ENCODE measurements at regions not wholly inside any gene's neighbourhood (a gene's known extent, or its start where the extent isn't known, plus 50 kb on each side); places are given as distances from the start of the nearest gene placed in this dataset.

- Mint-ChIP-seq H3K27me3 (no peaks in the 10 kb centered on the region), H3K27ac (ENCODE audit: low read depth) (no peak overlapping the region), H3K4me1 (no peaks in the 10 kb centered on the region), H3K4me3 (no peak overlapping the region), H3K9me3 (peaks cover 1% of the 10 kb centered on the region), H3K36me3 (ENCODE audit: insufficient read depth) (no peaks in the 10 kb centered on the region)
- ATAC-seq (replicated peaks; ENCODE audit: extremely low read depth, poor library complexity, severe bottlenecking) = no peak
- no peak for DNase-seq (ENCODE audit: low spot score in 2 of 2)
These were observed 652.6 kb downstream of the BCL11A start for GRCh38 chr2:59900728-59901452.

GRCh38 chr2:59899692-59900091 is 653.8 kb downstream of the BCL11A start:
- ATAC-seq (replicated peaks; ENCODE audit: extremely low read depth, poor library complexity, severe bottlenecking) = no peak
- no peaks in the 10 kb centered on the region for H3K27me3 Mint-ChIP-seq
- no peak overlapping the region for H3K4me3 Mint-ChIP-seq
- no peak for DNase-seq (ENCODE audit: low spot score in 2 of 2)
- H3K4me1 Mint-ChIP-seq = no peaks in the 10 kb centered on the region
- no peak overlapping the region for H3K27ac Mint-ChIP-seq (ENCODE audit: low read depth)
- no peaks in the 10 kb centered on the region for H3K36me3 Mint-ChIP-seq (ENCODE audit: insufficient read depth)
- peaks cover 7% of the 10 kb centered on the region for H3K9me3 Mint-ChIP-seq

GRCh38 chr2:59896499-59897245 is 656.8 kb downstream of the BCL11A start:
- Mint-ChIP-seq H3K4me3 (no peak overlapping the region), H3K9me3 (peaks cover 7% of the 10 kb centered on the region), H3K27me3 (no peaks in the 10 kb centered on the region), H3K4me1 (no peaks in the 10 kb centered on the region), H3K36me3 (ENCODE audit: insufficient read depth) (no peaks in the 10 kb centered on the region), H3K27ac (ENCODE audit: low read depth) (no peak overlapping the region)
- ATAC-seq (replicated peaks; ENCODE audit: extremely low read depth, poor library complexity, severe bottlenecking) (no peak), DNase-seq (ENCODE audit: low spot score in 2 of 2) (no peak)

GRCh38 chr2:59893612-59894011 is 659.8 kb downstream of the BCL11A start:
- Mint-ChIP-seq H3K27me3 (no peaks in the 10 kb centered on the region), H3K27ac (ENCODE audit: low read depth) (no peak overlapping the region), H3K9me3 (peaks cover 7% of the 10 kb centered on the region), H3K4me3 (no peak overlapping the region), H3K4me1 (no peaks in the 10 kb centered on the region), H3K36me3 (ENCODE audit: insufficient read depth) (no peaks in the 10 kb centered on the region)
- ATAC-seq (replicated peaks; ENCODE audit: extremely low read depth, poor library complexity, severe bottlenecking) (no peak), DNase-seq (ENCODE audit: low spot score in 2 of 2) (no peak)

GRCh38 chr2:59892398-59892797 is 661.1 kb downstream of the BCL11A start:
- no peak for ATAC-seq (replicated peaks; ENCODE audit: extremely low read depth, poor library complexity, severe bottlenecking)
- Mint-ChIP-seq H3K9me3 (peaks cover 7% of the 10 kb centered on the region), H3K4me3 (no peak overlapping the region), H3K36me3 (ENCODE audit: insufficient read depth) (peaks cover 1% of the 10 kb centered on the region), H3K27ac (ENCODE audit: low read depth) (no peak overlapping the region), H3K27me3 (no peaks in the 10 kb centered on the region), H3K4me1 (peaks cover 10% of the 10 kb centered on the region)
- DNase-seq (ENCODE audit: low spot score in 2 of 2) = no peak

GRCh38 chr2:59889305-59889704 is 664.1 kb downstream of the BCL11A start:
- peaks cover 13% of the 10 kb centered on the region for H3K4me1 Mint-ChIP-seq
- H3K27ac Mint-ChIP-seq (ENCODE audit: low read depth) = no peak overlapping the region
- H3K27me3 Mint-ChIP-seq = no peaks in the 10 kb centered on the region
- no peaks in the 10 kb centered on the region for H3K9me3 Mint-ChIP-seq
- no peak for ATAC-seq (replicated peaks; ENCODE audit: extremely low read depth, poor library complexity, severe bottlenecking)
- no peak overlapping the region for H3K4me3 Mint-ChIP-seq
- H3K36me3 Mint-ChIP-seq (ENCODE audit: insufficient read depth) = peaks cover 1% of the 10 kb centered on the region
- DNase-seq (ENCODE audit: low spot score in 2 of 2) = no peak

- ATAC-seq (replicated peaks; ENCODE audit: extremely low read depth, poor library complexity, severe bottlenecking) (no peak), DNase-seq (ENCODE audit: low spot score in 2 of 2) (no peak)
- no peak overlapping the region for H3K27ac Mint-ChIP-seq (ENCODE audit: low read depth)
- H3K4me3 Mint-ChIP-seq = no peak overlapping the region
- H3K27me3 Mint-ChIP-seq = no peaks in the 10 kb centered on the region
- no peaks in the 10 kb centered on the region for H3K9me3 Mint-ChIP-seq
- peaks cover 13% of the 10 kb centered on the region for H3K4me1 Mint-ChIP-seq
- peaks cover 1% of the 10 kb centered on the region for H3K36me3 Mint-ChIP-seq (ENCODE audit: insufficient read depth)
These were observed 664.7 kb downstream of the BCL11A start for GRCh38 chr2:59888706-59889105.

- Mint-ChIP-seq H3K9me3 (no peaks in the 10 kb centered on the region), H3K36me3 (ENCODE audit: insufficient read depth) (peaks cover 1% of the 10 kb centered on the region), H3K4me1 (peaks cover 13% of the 10 kb centered on the region), H3K27me3 (no peaks in the 10 kb centered on the region), H3K27ac (ENCODE audit: low read depth) (no peak overlapping the region), H3K4me3 (no peak overlapping the region)
- DNase-seq (ENCODE audit: low spot score in 2 of 2) (peak in 1 of 2 donors; percentile 11), ATAC-seq (replicated peaks; ENCODE audit: extremely low read depth, poor library complexity, severe bottlenecking) (peak; percentile 69)
These were observed 665.4 kb downstream of the BCL11A start for GRCh38 chr2:59888015-59888414.

GRCh38 chr2:59887366-59887765 is 666.1 kb downstream of the BCL11A start:
- Mint-ChIP-seq H3K9me3 (no peaks in the 10 kb centered on the region), H3K4me1 (peaks cover 13% of the 10 kb centered on the region), H3K4me3 (no peak overlapping the region), H3K36me3 (ENCODE audit: insufficient read depth) (peaks cover 1% of the 10 kb centered on the region), H3K27me3 (no peaks in the 10 kb centered on the region), H3K27ac (ENCODE audit: low read depth) (no peak overlapping the region)
- no peak for DNase-seq (ENCODE audit: low spot score in 2 of 2)
- ATAC-seq (replicated peaks; ENCODE audit: extremely low read depth, poor library complexity, severe bottlenecking) = no peak

- no peaks in the 10 kb centered on the region for H3K9me3 Mint-ChIP-seq
- no peaks in the 10 kb centered on the region for H3K27me3 Mint-ChIP-seq
- ATAC-seq (replicated peaks; ENCODE audit: extremely low read depth, poor library complexity, severe bottlenecking) (no peak), DNase-seq (ENCODE audit: low spot score in 2 of 2) (no peak)
- H3K36me3 Mint-ChIP-seq (ENCODE audit: insufficient read depth) = peaks cover 1% of the 10 kb centered on the region
- no peak overlapping the region for H3K4me3 Mint-ChIP-seq
- no peak overlapping the region for H3K27ac Mint-ChIP-seq (ENCODE audit: low read depth)
- peaks cover 13% of the 10 kb centered on the region for H3K4me1 Mint-ChIP-seq
These were observed 666.7 kb downstream of the BCL11A start for GRCh38 chr2:59886759-59887158.

- peaks cover 13% of the 10 kb centered on the region for H3K4me1 Mint-ChIP-seq
- no peak for ATAC-seq (replicated peaks; ENCODE audit: extremely low read depth, poor library complexity, severe bottlenecking)
These were observed 667.9 kb downstream of the BCL11A start for GRCh38 chr2:59885541-59885940.

GRCh38 chr2:59884166-59884565 is 669.3 kb downstream of the BCL11A start:
- H3K27ac Mint-ChIP-seq (ENCODE audit: low read depth) = no peak overlapping the region

More at GRCh38 chr2:59885541-59885940, 667.9 kb downstream of the BCL11A start:
- Mint-ChIP-seq H3K27me3 (no peaks in the 10 kb centered on the region), H3K4me3 (no peak overlapping the region), H3K9me3 (no peaks in the 10 kb centered on the region), H3K27ac (ENCODE audit: low read depth) (no peak overlapping the region), H3K36me3 (ENCODE audit: insufficient read depth) (peaks cover 1% of the 10 kb centered on the region)
- no peak for DNase-seq (ENCODE audit: low spot score in 2 of 2)

GRCh38 chr2:59882822-59883221 is 670.6 kb downstream of the BCL11A start:
- Mint-ChIP-seq H3K27me3 (no peaks in the 10 kb centered on the region), H3K4me3 (no peak overlapping the region), H3K4me1 (peaks cover 6% of the 10 kb centered on the region), H3K27ac (ENCODE audit: low read depth) (no peak overlapping the region), H3K9me3 (peaks cover 5% of the 10 kb centered on the region), H3K36me3 (ENCODE audit: insufficient read depth) (no peaks in the 10 kb centered on the region)
- ATAC-seq (replicated peaks; ENCODE audit: extremely low read depth, poor library complexity, severe bottlenecking) = no peak
- no peak for DNase-seq (ENCODE audit: low spot score in 2 of 2)

More at GRCh38 chr2:59884166-59884565, 669.3 kb downstream of the BCL11A start:
- H3K4me3 Mint-ChIP-seq = no peak overlapping the region
- ATAC-seq (replicated peaks; ENCODE audit: extremely low read depth, poor library complexity, severe bottlenecking) (no peak), DNase-seq (ENCODE audit: low spot score in 2 of 2) (no peak)
- peaks cover 1% of the 10 kb centered on the region for H3K36me3 Mint-ChIP-seq (ENCODE audit: insufficient read depth)
- peaks cover 13% of the 10 kb centered on the region for H3K4me1 Mint-ChIP-seq
- no peaks in the 10 kb centered on the region for H3K27me3 Mint-ChIP-seq
- H3K9me3 Mint-ChIP-seq = peaks cover 5% of the 10 kb centered on the region
